ENCODE measurements at regions not wholly inside any gene's neighbourhood (a gene's known extent, or its start where the extent isn't known, plus 50 kb on each side); places are given as distances from the start of the nearest gene placed in this dataset.
"Not testable (repeated sequence)": the region's sequence is repeated elsewhere in the genome, so short reads cannot be mapped to it uniquely, and the experiment has no call there.

DNA sequence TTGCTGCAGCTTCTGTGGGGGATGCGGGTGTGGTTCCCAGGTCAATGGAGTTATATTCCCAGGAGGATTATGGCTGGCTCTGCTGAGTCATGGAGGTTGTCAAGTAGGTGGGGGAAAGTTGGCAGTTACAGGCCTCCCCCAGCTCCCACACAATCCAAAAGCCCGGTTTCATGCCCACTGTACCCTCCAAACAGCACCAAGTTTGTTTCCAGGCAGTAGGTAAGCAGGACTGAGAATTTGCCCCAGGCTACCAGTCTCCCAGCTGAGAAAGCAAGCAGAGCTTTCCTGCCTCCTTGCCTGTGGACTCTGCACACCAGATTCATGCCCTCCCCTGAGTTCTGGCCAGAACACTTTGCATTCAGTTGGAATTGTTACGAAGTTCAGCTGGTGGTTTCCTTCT, 578.2 kb downstream of the MEI4 start:
- DNase-seq (ENCODE audit: low spot score): no peak

DNA sequence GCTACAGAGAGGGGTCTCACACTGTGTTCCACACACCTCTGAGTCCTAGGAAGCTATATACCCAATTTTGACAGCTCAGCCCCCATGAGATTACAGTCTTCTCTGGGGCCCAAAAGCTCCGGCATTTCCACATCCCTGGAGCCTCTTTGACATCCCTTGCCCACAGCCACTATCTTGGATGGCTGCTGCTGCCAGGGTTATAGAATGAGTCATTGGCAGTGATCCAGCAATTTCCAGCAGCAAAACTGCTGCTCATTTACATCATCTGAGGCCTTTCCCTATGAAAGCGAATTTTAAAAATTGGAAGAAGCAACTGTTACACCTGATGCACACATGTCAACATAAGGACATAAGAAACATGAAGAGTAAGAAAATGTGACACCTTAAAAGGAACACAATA, 590.7 kb downstream of the MEI4 start:
- DNase-seq (ENCODE audit: low spot score): no peak

DNA sequence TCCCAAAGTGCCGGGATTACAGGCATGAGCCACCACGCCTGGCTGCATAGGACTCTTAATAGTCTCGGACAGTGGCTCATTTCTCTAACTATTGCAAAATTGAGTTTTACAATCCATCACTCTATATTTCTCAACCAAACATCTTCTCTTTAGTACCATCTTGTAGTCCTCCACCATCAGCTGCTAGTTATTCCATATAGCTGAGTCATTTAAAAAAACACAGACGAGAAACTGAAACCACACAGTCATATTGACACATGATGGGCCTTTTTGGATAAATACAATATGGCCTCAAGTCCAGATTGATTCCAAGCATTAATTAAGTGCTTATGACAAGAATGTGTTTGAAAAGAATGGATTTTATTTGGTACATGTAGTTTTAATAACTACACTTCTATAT, 599.1 kb downstream of the MEI4 start:
- DNase-seq (ENCODE audit: low spot score): no peak

DNA sequence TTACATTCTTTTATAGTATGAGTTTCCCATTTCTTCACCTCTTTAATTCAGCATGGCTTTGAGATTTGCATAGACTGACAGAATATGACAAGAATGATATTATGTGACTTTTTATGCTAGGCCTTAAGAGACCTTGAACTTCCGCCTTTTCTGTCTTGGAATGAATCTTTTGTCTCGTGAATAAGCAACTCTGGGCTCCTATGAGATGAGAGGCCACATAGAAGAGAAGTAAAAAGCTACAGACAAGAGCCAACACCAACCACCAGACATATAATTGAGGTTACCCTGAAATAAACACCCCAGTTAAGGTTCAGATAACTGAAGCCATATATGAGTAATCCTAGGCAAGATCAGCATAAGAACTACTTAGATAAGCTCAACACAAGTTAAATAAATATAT, 600.8 kb downstream of the MEI4 start:
- DNase-seq (ENCODE audit: low spot score): no peak

DNA sequence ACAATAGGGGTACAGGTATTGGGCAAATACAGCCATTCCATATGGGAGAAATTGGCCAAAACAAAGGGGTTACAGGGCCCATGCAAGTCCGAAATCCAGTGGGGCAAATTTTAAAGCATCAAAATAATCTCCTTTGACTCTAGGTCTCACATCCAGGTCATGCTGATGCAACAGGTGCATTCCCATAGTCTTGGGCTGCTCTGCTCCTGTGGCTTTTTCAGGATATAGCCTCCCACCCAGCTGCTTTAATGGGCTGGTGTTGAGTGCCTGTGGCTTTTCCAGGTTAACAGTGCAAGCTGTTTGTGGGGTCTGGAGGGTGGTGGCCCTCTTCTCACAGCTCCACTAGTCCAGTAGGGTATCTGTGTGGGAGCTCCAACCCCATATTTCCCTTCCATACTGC, 607.1 kb downstream of the MEI4 start:
- no peak for DNase-seq (ENCODE audit: low spot score)

DNA sequence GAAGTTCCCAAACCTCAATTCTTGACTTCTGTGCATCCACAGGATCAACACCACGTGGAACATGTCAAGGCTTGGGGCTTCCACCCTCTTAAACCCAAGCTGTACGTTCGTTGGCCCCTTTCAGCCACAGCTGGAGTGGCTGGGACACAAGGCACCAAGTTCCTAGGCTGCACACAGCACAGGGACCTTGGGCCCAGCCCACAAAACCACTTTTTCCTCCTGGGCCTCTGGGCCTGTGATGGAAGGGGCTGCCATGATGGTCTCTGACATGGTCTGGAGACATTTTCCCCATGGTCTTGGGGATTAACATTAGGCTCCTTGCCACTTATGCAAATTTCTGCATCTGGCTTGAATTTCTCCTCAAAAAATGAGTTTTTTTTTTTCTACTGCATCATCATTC, 606.9 kb upstream of the IRAK1BP1 start:
- not testable (repeated sequence) for DNase-seq (ENCODE audit: low spot score)

DNA sequence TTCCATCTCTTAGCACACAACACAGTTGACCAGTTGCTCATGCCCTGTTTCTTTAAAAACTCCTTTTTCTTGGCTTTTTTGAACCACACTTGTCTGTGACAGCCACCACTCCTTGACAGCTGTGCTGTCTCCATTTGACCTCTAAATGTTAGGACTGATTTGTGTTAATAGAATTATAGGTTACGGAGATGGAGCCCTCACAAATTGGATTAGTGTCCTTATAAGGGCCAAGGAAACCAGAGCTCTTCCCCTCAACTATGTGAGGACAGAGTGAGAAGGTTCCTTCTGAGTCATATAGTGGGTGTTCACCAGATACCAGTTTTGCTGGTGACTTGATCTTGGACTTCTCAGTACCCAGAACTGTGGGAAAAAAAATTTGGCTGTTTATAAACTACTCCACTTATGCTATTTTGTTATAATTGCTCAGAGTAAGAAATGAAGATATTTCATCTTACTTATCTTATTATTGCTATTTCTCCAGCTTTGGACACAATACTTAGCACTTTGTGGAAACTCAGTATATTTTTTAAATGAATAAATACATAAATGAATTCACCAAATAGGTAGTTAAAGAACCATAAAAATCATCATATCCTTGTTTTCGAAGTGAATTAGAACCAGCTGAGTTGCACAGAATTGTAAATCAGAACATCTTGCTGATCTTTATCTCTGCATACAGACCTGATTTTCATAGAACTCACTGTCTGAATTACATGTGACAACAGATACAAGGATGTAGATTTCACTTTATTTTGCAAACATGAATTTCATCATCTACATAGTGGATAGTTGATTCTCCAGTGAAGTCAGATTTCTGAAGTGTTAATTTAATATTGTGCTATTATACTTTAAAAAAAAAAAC, 598.5 kb upstream of the IRAK1BP1 start:
- DNase-seq (ENCODE audit: low spot score): no peak

DNA sequence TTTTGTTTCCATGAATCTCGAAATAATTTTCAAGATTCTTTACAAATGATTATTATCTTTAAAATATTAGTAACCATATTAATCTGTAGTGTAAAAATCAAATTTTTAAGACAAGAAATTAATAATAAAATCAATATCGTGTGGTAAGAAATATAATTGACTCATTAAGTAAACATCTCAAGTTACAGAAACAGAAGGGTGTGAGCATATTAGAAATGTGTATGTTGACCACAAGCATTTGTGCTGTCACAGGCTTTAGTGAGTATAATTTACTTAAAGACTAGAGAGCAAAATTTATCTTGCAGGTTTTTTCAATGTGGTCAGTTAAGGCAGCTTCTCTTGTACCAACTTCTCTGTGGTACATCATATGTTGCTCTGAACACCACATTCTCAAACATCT, 566.5 kb upstream of the IRAK1BP1 start:
- no peak for DNase-seq (ENCODE audit: low spot score)

DNA sequence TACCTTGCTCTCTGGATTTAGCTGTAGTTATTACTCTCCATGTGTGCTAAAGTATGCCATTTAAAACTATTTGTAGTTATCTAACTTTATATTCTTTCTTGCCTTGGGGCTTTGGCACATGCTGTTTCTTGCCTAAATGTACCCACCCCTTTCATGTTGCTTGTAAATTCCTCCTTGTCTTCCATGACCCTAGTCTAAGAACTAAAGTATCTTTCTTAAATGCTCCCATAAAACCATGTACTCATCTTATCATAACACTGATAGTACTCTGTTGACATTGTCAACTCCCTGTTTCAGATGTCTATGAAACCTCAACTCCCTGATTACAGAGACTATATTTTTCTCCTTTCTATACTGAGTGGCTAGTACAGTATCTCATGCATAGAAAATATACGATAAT, 564.9 kb upstream of the IRAK1BP1 start:
- no peak for DNase-seq (ENCODE audit: low spot score)

DNA sequence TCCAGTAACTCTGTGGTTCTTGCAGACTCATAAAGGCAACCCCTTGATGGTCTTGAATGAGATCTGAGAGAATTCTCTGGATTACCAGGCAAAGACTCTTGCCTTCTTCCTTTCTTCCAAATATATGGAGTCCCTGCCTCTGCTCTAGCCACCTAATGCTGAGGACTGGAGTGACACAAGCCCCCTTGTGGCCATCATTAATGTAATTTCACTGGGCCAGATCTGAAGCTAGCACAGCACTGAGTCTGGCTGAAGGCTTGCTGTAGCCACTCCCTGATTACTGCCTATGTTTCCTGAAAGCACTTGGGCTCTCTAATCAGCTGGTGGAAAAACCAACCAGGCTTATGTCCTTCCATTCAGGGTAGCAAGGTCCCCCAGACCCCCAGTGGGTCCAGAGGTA, 559.3 kb upstream of the IRAK1BP1 start:
- no peak for DNase-seq (ENCODE audit: low spot score)

DNA sequence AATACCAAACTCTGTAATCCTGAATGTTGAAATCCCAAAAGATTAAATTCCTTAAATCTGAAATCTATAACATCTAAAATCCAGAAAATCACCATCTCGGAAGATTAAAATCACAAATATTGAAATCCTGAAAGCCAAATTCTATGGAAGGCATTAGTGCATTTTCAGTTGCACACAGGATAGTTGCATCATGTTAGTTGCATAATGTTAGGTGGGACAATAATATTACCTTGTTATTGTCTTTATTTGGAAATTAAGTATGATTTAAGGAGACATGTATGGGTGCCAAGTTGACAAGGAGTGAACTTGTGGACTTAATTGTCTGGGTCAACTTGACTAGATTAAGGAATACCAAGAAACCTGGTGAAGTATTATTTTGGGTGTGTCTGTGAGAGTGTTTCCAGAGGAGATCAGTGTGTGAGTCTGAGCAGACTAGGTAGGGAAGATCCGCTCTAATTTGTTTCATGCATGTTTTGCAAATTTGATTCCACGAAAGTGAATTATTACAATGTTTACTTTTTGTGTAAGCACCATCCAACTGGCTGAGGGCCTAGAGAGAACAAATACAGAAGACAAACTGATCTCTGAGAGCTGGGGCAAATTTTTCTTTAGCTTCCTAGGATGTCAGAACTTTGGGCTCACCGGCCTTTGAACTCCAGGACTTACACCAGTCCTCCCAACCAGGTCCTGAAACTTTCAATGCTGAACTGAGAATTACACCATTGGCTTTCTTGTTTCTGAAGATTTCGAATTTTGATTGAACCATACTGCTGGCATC, 545.1 kb upstream of the IRAK1BP1 start:
- DNase-seq (ENCODE audit: low spot score): no peak

DNA sequence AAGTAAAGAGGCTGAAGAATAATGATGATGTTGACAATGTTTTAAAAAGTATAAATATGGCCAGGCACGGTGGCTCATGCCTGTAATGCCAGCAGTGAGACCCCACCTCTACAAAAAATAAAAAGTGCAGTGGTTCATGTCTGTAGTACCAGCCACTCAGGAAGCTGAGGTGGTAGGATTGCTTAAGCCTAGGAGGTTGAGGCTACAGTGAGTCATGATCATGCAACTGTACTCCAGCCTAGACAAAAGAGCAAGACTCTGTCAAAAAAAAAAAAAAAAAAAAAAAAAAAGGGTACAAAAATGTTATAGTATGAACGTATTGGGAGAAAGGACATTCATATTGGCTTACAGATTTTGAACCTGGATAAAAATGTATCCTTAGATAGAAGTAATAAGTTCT, 543.1 kb upstream of the IRAK1BP1 start:
- DNase-seq (ENCODE audit: low spot score): no peak

DNA sequence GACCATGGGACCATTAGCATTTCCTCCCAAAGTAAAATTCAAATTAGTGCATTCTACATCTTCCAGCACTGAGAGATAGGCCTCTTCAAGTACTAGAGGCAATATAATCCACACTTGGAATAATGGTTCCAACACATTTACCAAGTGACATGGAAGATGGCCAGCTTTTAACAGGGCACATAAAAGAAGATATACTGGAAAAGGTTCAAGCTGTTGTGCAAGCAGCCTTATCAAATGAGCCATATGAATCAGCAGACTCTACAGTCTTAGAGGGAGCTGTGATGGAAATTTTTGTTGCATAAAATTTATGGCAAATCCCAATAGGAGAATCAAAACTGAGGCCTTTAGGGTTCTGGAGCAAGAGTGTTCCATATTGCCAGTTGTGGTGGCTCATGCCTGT, 526.6 kb upstream of the IRAK1BP1 start:
- no peak for DNase-seq (ENCODE audit: low spot score)

DNA sequence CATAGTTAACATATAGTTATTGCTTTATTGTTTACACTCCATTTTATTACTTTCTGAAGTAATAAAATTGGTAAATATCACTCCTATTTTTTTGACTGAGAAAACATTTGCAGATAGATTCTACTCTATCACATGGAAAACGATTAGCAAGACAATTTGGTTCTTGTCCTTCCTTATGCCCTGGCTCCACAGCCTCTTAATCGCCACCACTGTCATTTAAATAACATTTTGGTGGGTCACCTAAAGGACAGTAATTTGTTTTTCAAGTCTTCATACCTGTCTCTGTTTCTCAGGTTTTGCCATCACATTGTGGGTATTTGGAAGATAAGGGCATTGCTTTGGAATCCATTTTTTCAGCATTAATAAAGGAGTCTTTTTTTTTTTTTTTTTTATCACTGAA, 521.5 kb upstream of the IRAK1BP1 start:
- no peak for DNase-seq (ENCODE audit: low spot score)

DNA sequence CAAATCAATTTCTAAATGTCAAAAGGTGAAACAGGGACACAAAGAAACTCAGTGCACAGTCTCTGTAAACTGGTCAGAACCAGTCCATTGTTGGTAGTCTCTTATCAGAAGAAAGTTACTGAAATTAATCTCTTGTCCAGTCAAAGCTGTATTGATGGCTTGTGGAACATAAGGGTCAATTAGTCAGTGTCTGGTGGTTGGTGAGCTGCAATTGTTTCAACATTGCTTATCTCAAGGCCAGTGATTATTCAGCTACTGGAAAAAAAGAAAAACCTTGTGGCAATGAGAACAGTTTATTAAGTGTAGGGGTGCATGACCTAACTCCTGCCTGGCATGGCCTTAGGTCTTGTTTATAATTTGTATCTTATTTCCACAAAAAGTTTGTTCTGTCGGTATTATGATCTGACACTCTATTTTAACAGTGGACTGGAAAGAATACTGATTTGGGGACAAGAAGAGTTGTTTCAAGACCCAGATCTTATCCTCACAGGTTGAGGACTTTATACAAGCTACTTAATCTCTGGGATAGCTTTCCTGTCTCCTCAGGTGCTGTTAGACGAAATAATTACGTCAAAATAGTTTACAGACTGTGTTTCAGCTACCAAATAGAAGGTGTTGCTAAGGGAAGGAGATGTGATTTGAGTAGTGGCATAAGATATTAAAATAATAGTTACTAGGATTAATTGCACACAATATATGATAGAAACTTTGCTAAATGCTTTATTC, 520.0 kb upstream of the IRAK1BP1 start:
- DNase-seq (ENCODE audit: low spot score): no peak

DNA sequence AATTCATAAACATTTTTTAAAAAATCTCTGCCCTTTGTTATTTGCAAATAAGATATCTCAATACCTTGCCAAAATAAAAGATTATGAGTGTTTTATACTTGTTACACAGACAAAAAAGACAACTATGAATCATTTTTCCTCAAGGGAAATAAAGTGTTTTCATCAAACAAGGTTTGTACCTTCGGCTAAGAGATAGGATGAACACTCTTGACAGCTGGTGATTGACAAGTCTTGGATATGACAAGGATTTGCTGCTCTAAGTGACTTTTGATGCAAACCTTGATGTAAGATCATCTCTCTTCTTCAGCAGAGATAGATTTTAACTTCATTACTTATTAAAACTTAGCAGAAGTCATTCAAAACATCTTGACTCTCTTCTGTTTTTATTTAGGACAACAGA, 514.3 kb upstream of the IRAK1BP1 start:
- no peak for DNase-seq (ENCODE audit: low spot score)

DNA sequence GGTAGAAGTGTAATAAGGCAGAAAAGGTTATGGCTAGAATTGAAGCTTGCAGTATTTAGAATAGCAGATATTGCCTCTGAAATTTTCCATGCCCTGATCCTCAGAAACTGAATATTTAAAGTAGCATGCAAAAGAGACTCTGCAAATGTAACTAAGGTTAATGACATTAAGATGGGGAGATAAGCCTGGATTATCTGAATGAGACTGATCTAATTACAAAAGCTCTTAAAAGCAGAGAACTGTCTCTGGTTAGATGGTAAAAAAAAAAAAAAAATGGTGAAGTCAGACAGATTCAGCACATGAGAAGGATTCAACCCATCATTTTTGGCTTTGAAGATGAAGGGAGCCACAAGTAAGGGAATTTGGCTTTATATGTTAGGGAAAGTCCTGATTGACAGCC, 503.7 kb upstream of the IRAK1BP1 start:
- no peak for DNase-seq (ENCODE audit: low spot score)

DNA sequence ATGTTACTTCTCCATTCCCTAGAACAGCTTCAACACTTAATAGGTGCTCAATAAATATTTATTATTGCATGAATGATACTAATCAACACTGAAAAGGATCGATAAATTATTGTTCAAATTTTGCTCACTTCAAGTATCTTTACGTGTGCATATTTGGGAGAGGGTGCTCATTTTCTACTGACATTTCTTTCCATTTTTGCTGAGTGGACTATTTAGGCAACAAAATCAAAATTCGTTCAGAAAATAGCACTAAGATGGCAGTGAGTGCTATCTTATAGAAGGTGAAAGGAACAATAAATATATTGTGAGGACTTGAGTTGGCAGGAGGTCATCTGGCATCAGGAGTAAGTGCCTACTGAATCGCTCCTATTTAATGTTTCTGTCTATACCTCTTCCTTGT, 501.9 kb upstream of the IRAK1BP1 start:
- DNase-seq (ENCODE audit: low spot score): no peak

DNA sequence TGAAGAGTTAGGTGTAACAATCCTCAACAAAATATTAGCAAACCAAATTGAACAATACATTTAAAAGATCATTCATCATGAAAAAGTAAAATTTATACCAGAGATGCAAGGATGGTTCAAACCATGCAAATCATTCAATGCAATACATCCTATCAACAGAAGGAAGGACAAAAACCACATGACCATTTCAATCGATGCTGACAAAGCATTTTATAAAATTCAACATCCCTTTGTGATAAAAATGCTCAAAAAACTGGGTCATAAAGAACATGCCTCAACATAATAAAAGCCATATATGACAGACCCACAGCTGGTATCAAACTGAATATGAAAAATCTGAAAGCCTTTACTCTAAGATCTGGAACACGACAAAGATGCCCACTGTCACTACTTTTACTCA, 490.3 kb upstream of the IRAK1BP1 start:
- DNase-seq (ENCODE audit: low spot score): no peak

DNA sequence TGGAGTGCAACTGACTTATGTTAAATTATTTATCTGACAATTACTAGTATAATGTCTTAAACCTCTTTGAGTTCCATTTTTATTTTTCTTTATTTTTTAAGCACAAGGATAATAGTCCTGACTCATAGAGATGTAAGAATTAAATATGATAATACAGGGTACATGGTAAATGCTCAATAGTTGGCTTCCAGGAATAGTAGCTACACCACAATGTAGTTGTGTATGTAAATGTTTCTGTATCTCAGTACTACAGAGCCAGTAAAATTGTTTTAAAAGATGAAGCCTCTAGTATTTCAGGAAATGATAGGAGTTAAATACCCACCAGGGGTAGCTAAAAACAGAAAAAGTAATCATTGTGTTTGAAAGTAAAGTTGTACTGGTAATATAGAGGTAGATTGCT, 487.4 kb upstream of the IRAK1BP1 start:
- DNase-seq (ENCODE audit: low spot score): no peak

DNA sequence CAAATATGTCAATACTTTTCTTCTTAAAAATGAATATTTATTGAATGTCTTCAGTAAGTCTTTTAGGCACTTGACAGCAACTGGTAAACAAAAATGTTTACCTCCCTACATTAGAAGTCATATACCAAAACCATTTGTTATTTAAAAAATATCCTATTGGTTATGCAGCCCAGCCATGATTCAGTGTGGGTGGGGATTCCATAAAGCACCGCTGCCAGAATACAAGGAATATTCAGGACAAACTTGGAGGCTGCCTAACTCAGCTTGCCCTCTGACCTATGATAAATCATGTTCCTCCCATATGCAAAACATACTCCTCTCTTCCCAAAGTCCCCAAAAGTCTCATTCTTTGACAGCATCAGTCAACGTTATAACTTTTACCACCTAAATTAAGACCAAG, 486.8 kb upstream of the IRAK1BP1 start:
- no peak for DNase-seq (ENCODE audit: low spot score)

DNA sequence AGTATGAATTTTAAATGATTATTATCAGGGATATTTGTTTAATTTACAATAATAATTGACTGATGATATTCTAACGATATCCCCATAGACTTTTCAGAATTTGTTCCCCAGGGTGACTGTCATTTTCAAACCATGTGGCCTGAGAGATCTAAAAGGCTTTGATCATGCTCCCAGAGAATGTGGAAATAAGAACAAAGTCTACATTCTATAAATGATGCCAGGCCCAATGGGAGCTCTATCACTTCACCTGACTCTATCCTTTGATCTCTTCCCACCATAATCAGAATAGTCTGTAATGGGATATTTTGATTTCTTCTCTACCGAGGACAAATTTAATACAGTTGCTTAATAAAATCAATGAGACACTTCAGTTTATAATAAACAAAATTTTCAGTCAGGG, 483.4 kb upstream of the IRAK1BP1 start:
- no peak for DNase-seq (ENCODE audit: low spot score)

DNA sequence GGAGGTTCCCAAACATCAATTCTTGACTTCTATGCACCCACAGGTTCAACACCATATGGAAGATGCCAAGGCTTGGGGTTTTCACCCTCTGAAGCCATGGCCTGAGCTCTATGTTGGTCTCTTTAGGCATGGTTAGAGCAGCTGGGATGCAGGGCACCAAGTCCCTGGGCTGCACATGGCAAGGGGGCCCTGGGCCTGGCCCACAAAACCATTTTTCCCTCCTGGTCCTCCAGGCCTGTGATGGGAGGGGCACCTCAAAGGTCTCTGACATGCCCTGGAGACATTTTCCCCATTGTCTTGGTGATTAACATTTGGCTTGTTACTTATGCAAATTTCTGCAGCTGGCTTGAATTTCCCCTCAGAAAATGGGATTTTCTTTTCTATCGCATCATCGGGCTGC, 480.5 kb upstream of the IRAK1BP1 start:
- not testable (repeated sequence) for DNase-seq (ENCODE audit: low spot score)

Measured in COLO829 (cell line).